ENCODE measurements at regions not wholly inside any gene's neighbourhood (a gene's known extent, or its start where the extent isn't known, plus 50 kb on each side); places are given as distances from the start of the nearest gene placed in this dataset.

- no peak for DNase-seq
These were observed 1345.6 kb downstream of the NSUN3 start for GRCh38 chr3:95408464-95408862.

GRCh38 chr3:95418251-95418650 lies 1355.4 kb downstream of the NSUN3 start:
- DNase-seq, result no peak

- no peak for DNase-seq
These were observed 1361.4 kb downstream of the NSUN3 start for GRCh38 chr3:95424279-95424678.

- DNase-seq, result no peak
These were observed 1371.6 kb downstream of the NSUN3 start for GRCh38 chr3:95434491-95434890.

GRCh38 chr3:95437409-95437808 lies 1374.5 kb downstream of the NSUN3 start:
- DNase-seq, result no peak

GRCh38 chr3:95438274-95438673 lies 1375.4 kb downstream of the NSUN3 start:
- no peak for DNase-seq

GRCh38 chr3:95442766-95443165 lies 1371.6 kb upstream of the EPHA6 start:
- no peak for DNase-seq

- no peak for DNase-seq
These were observed 1364.6 kb upstream of the EPHA6 start for GRCh38 chr3:95449841-95450240.

GRCh38 chr3:95453242-95453641 lies 1361.2 kb upstream of the EPHA6 start:
- no peak for DNase-seq

- DNase-seq, result no peak
These were observed 1357.6 kb upstream of the EPHA6 start for GRCh38 chr3:95456835-95457234.

- DNase-seq, result no peak
These were observed 1354.7 kb upstream of the EPHA6 start for GRCh38 chr3:95459706-95460105.

GRCh38 chr3:95460274-95460673 lies 1354.1 kb upstream of the EPHA6 start:
- no peak for DNase-seq

- DNase-seq, result no peak
These were observed 1352.2 kb upstream of the EPHA6 start for GRCh38 chr3:95462161-95462560.

- DNase-seq, result no peak
These were observed 1350.0 kb upstream of the EPHA6 start for GRCh38 chr3:95464346-95464745.

GRCh38 chr3:95468331-95468730 lies 1346.1 kb upstream of the EPHA6 start:
- no peak for DNase-seq

GRCh38 chr3:95474338-95474737 lies 1340.1 kb upstream of the EPHA6 start:
- DNase-seq, result no peak

- DNase-seq, result no peak
These were observed 1337.9 kb upstream of the EPHA6 start for GRCh38 chr3:95476534-95476933.

GRCh38 chr3:95506174-95506573 lies 1308.2 kb upstream of the EPHA6 start:
- DNase-seq, result no peak

- no peak for DNase-seq
These were observed 1306.3 kb upstream of the EPHA6 start for GRCh38 chr3:95508124-95508523.

- no peak for DNase-seq
These were observed 1302.6 kb upstream of the EPHA6 start for GRCh38 chr3:95511828-95512227.

- no peak for DNase-seq
These were observed 1300.1 kb upstream of the EPHA6 start for GRCh38 chr3:95514260-95514659.

- no peak for DNase-seq
These were observed 1293.0 kb upstream of the EPHA6 start for GRCh38 chr3:95521396-95521795.

- no peak for DNase-seq
These were observed 1291.9 kb upstream of the EPHA6 start for GRCh38 chr3:95522449-95522848.

GRCh38 chr3:95539950-95540483 lies 1274.4 kb upstream of the EPHA6 start:
- DNase-seq, result no peak

GRCh38 chr3:95565502-95565901 lies 1248.9 kb upstream of the EPHA6 start:
- no peak for DNase-seq

GRCh38 chr3:95567346-95567745 lies 1247.0 kb upstream of the EPHA6 start:
- DNase-seq, result no peak
